Liver (tissue), 2 donors: ENCODE measurements at regions not wholly inside any gene's neighbourhood (a gene's known extent, or its start where the extent isn't known, plus 50 kb on each side); places are given as distances from the start of the nearest gene placed in this dataset.

Experiments
- MAX ChIP-seq: IDR thresholded peaks from 2 replicates; pipeline ENCODE4 v1.6.1; 2016; ENCODE audit warnings: antibody characterized with exemption
- SP1 ChIP-seq: IDR thresholded peaks from 2 replicates; pipeline ENCODE4 v1.6.1; 2018; ENCODE audit warnings: antibody characterized with exemption, mild to moderate bottlenecking
- donor health status: healthy.

- TF ChIP-seq MAX (no peak), SP1 (no peak)
Observed at GRCh38 chr1:200478945-200479558, 69.2 kb upstream of the ZNF281 start.
